Breast epithelium (tissue), 4 donors: ENCODE measurements at regions not wholly inside any gene's neighbourhood (a gene's known extent, or its start where the extent isn't known, plus 50 kb on each side); places are given as distances from the start of the nearest gene placed in this dataset.
"Not testable (repeated sequence)": the region's sequence is repeated elsewhere in the genome, so short reads cannot be mapped to it uniquely, and the experiment has no call there.

Experiments used
- DNase-seq, 2 donors: peaks; one replicate each; pipeline ENCODE4 v3.0.0-alpha.2; 2019; ENCODE audit warnings: low spot score in 2 of 2
- H3K27ac ChIP-seq, 2 donors: fragments of 200-600 bp; sonication (generic) in 1 of 2; one replicate each; pipeline ENCODE4 v1.5.1; 2016 to 2019; ENCODE audit warnings: mild to moderate bottlenecking in 1 of 2
- H3K27me3 ChIP-seq, 2 donors: fragments of 200-600 bp; sonication (generic) in 1 of 2; one replicate each; pipeline versions ENCODE4 v1.5.1 to v1.6.0; 2017 to 2019; ENCODE audit warnings: control low read depth in 1 of 2, mild to moderate bottlenecking in 1 of 2
- H3K36me3 ChIP-seq: fragments of 200-600 bp; one replicate; pipeline ENCODE4 v1.5.1; 2019
- H3K4me1 ChIP-seq, 2 donors: fragments of 200-600 bp; sonication (generic); one replicate each; pipeline ENCODE4 v1.5.1; 2016 to 2019; ENCODE audit warnings: control low read depth in 1 of 2
- H3K4me3 ChIP-seq, 3 donors: fragments of 200-600 bp; sonication (generic); 1 replicate in 2 of 3; 2 replicates in 1 of 3; pipeline ENCODE4 v1.5.1; 2016 to 2019; ENCODE audit warnings: mild to moderate bottlenecking in 3 of 3, moderate library complexity in 2 of 3
- H3K9me3 ChIP-seq, 2 donors: fragments of 200-600 bp; sonication (generic) in 1 of 2; one replicate each; pipeline ENCODE4 v1.5.1; 2016 to 2019; ENCODE audit warnings: control low read depth in 1 of 2
- CTCF ChIP-seq, 3 donors: fragments of 450-650 bp; IDR thresholded peaks; one replicate each; pipeline ENCODE4 v1.5.1; 2016 to 2017; ENCODE audit warnings: antibody characterized with exemption in 3 of 3, mild to moderate bottlenecking in 3 of 3, moderate library complexity in 3 of 3
- POLR2A ChIP-seq: fragments of 450-650 bp; IDR thresholded peaks from one replicate; pipeline ENCODE4 v1.6.1; 2016; ENCODE audit warnings: antibody characterized with exemption, mild to moderate bottlenecking, moderate library complexity
- POLR2AphosphoS5 ChIP-seq, 3 donors: sonication (generic); formaldehyde crosslinking; IDR thresholded peaks; one replicate each; pipeline ENCODE4 v1.6.1; 2017; ENCODE audit warnings: antibody characterized with exemption in 3 of 3
- intact Hi-C: fragments of 100-400 bp; cut with DNase I; formaldehyde crosslinking; loops from one replicate; pipeline ENCODE4 v1.15.1; 2023; ENCODE audit warnings: low total_unique reads

GRCh38 chr9:104351726-104352125, 152.3 kb upstream of the OR13F1 start:
- no peaks in the 10 kb centered on the region for H3K27me3 ChIP-seq
- no peaks in the 10 kb centered on the region for H3K9me3 ChIP-seq
- no peak overlapping the region for H3K27ac ChIP-seq
- intact Hi-C loops, result no loop called here
- TF ChIP-seq CTCF (IDR thresholded peaks at IDR 0.05) (no peak), POLR2AphosphoS5 (IDR thresholded peaks at IDR 0.05) (no peak), POLR2A (no peak)
- H3K36me3 ChIP-seq, result no peaks in the 10 kb centered on the region
- H3K4me1 ChIP-seq, result no peaks in the 10 kb centered on the region
- no peak overlapping the region for H3K4me3 ChIP-seq
- DNase-seq, result no peak

DNA sequence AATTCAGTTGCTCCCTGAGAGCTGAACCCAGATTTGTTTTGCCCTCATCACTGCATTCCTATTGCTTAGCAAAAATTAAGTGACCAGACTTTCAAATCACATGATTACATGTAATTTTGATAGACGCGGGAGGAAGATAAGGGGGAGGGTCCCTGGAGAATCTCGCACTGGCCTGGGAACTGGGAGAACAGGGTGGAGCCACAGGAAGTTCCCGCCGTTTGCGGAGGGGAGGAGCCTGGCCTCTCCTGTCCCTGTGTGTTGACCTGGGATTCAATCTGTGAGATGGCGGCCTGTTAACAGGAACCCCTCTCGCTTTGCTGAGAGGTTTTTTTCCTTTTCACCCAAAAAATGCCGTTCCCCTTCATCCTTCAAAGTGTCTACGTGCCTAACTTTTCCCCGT, 142.9 kb upstream of the OR13F1 start:
- Histone ChIP-seq H3K4me3 (no peak overlapping the region), H3K36me3 (no peaks in the 10 kb centered on the region), H3K27ac (no peak overlapping the region), H3K27me3 (no peaks in the 10 kb centered on the region), H3K4me1 (no peaks in the 10 kb centered on the region), H3K9me3 (no peaks in the 10 kb centered on the region)
- TF ChIP-seq POLR2AphosphoS5 (IDR thresholded peaks at IDR 0.05), result no peak
- no peak for TF ChIP-seq POLR2A
- no peak for TF ChIP-seq CTCF (IDR thresholded peaks at IDR 0.05)
- no peak for DNase-seq
- intact Hi-C loops, result no loop called here

- Histone ChIP-seq H3K9me3 (no peaks in the 10 kb centered on the region), H3K36me3 (no peaks in the 10 kb centered on the region), H3K4me1 (no peaks in the 10 kb centered on the region), H3K27me3 (no peaks in the 10 kb centered on the region), H3K4me3 (no peak overlapping the region), H3K27ac (no peak overlapping the region)
- DNase-seq, result no peak
- intact Hi-C loops, result no loop called here
- TF ChIP-seq CTCF (IDR thresholded peaks at IDR 0.05) (no peak), POLR2AphosphoS5 (IDR thresholded peaks at IDR 0.05) (no peak), POLR2A (no peak)
These were observed 141.1 kb upstream of the OR13F1 start for GRCh38 chr9:104362912-104363472.

- no peak for TF ChIP-seq CTCF (IDR thresholded peaks at IDR 0.05)
- no peak for TF ChIP-seq POLR2A
- no peak for TF ChIP-seq POLR2AphosphoS5 (IDR thresholded peaks at IDR 0.05)
- intact Hi-C loops, result no loop called here
- no peak for DNase-seq
- peaks cover 0 to 5% of the 10 kb centered on the region in 2 donors for H3K9me3 ChIP-seq
- no peaks in the 10 kb centered on the region for H3K36me3 ChIP-seq
- H3K4me1 ChIP-seq, result no peaks in the 10 kb centered on the region
- H3K27me3 ChIP-seq, result no peaks in the 10 kb centered on the region
- H3K4me3 ChIP-seq, result no peak overlapping the region
- no peak overlapping the region for H3K27ac ChIP-seq
These were observed 136.6 kb upstream of the OR13F1 start for GRCh38 chr9:104367507-104367906.

DNA sequence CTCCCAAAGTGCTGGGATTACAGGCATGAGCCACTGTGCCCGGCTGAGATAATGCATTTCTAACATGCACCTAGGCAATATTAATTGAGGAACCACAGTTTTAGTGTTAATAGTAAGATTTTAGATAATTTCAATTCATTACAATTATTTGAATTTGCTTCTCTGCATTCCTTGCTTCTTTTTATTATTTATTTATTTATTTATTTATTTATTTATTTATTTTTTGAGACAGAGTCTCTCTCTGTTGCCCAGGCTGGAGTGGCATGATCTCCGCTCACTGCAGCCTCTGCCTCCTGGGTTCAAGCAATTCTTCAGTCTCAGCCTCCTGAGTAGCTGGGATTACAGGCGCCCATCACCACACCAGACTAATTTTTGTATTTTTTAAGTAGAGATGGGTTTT, 135.7 kb upstream of the OR13F1 start:
- H3K27ac ChIP-seq, DNase-seq, H3K9me3 ChIP-seq, H3K4me1 ChIP-seq, H3K4me3 ChIP-seq, H3K36me3 ChIP-seq, intact Hi-C loops, H3K27me3 ChIP-seq: not testable (repeated sequence)

DNA sequence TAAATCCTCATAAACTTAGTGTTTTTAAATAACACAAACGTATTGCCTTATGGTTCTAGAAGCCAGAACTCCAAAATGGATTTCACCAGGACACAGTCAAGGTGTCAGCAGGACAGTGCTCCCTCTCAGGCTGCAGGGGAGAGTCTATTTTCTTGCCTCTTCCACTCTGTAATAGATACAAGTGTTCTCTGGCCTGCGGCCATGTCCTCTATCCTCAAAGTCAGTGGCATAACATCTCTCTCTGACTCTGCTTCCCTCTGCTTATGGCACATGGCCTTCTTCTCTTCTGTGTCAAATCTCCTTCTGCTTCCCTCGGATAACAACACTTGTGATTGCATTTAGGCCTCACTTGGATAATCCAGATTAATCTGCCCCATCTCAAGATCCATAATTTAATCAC, 129.4 kb upstream of the OR13F1 start:
- Histone ChIP-seq H3K4me3 (no peak overlapping the region), H3K4me1 (no peaks in the 10 kb centered on the region), H3K27me3 (no peaks in the 10 kb centered on the region), H3K36me3 (no peaks in the 10 kb centered on the region), H3K9me3 (peaks cover 0 to 5% of the 10 kb centered on the region in 2 donors), H3K27ac (no peak overlapping the region)
- no peak for DNase-seq
- intact Hi-C loops, result no loop called here
- TF ChIP-seq POLR2AphosphoS5 (IDR thresholded peaks at IDR 0.05), result no peak
- no peak for TF ChIP-seq CTCF (IDR thresholded peaks at IDR 0.05)
- TF ChIP-seq POLR2A, result no peak
